ENCODE measurements at regions not wholly inside any gene's neighbourhood (a gene's known extent, or its start where the extent isn't known, plus 50 kb on each side); places are given as distances from the start of the nearest gene placed in this dataset.

GRCh38 chr1:192713921-192714320, 78.0 kb downstream of the RGS13 start:
- no peak for DNase-seq (ENCODE audit: low spot score)

- peak; percentile 22 for DNase-seq (ENCODE audit: low spot score)
Measured at GRCh38 chr1:192724670-192725069, 84.2 kb upstream of the RGS2 start.

- no peak for DNase-seq (ENCODE audit: low spot score)
Measured at GRCh38 chr1:192726820-192727504, 81.9 kb upstream of the RGS2 start.

DNA sequence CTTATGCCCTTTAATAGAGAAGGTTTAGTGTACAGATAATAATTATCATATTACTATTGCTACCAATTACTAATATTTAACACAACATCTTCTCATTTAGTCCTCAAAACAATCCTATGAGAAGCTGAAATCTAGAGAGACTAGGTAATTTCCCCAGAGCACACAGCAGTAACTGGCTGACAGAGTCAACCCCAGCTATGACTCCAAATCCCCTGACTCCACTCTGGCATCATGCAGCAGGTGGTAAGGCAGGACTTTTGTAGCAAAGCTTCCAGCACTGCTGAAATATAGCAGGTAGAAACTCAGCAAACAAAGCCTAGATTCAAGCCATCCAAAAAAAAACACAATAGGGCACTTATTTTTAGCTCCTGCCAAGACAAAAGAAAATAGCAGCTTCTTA, 79.3 kb upstream of the RGS2 start:
- no peak for DNase-seq (ENCODE audit: low spot score)

DNA sequence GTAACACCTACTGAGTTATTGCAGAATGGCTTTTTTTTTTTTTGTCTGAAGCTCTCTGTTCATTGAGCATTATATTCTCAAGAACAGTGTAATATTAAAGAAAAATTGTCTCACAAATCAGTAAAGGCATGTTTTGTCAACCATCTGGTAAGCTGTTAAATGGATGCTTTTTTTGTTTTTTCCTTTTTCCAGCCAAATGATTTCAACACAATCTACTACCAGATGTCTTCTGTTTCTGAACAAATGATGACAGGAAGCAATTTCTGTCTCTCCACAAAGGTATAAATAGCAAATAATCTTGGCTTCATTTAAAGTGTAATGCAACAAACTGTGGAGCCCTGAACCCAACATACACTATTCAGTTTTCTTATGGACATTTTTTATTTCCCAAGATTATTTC, 78.6 kb upstream of the RGS2 start:
- no peak for DNase-seq (ENCODE audit: low spot score)

DNA sequence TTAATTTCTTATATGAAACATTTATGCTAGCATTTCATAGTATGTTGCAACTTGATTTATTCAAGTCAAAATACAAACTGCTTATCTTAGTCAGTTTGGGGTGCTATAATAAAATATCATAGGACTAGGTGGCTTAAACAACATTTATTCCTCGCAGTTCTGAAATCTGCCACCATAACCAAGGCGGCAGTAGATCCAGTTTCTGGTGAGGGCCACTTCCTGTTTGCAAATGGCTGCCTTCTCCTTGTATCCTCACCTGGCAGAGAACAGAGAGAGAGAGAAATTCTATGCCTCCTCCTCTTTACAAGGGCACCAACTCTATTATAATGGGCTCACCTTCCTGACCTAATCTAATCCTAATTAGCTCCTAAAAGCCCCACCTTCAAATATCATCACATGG, 76.1 kb upstream of the RGS2 start:
- DNase-seq (ENCODE audit: low spot score): peak; percentile 53

GRCh38 chr1:192735298-192735915, 73.4 kb upstream of the RGS2 start:
- DNase-seq (ENCODE audit: low spot score): no peak

- no peak for DNase-seq (ENCODE audit: low spot score)
Measured at GRCh38 chr1:192737306-192737705, 71.5 kb upstream of the RGS2 start.

- peak; percentile 89 for DNase-seq (ENCODE audit: low spot score)
Measured at GRCh38 chr1:192739476-192740184, 69.2 kb upstream of the RGS2 start.

GRCh38 chr1:192740214-192740613, 68.6 kb upstream of the RGS2 start:
- no peak for DNase-seq (ENCODE audit: low spot score)

DNA sequence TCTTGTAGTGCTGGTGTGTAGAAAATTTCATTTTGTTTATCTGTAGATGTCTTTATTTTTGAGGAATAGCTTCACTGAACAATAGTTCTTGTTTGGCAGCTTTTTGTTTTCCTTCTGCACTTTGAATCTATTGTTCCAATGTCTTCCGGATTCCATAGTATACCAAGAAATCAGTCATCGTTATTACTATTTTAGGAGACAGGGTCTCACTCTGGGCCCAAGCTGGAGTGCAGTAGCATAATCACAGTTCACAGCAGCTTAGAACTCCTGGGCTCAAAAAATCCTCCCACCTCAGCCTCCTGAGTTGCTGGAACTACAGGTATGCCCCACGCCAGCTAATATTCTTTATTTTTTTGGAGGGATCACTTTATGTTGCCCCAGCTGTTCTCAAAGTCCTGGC, 67.7 kb upstream of the RGS2 start:
- DNase-seq (ENCODE audit: low spot score): no peak

- DNase-seq (ENCODE audit: low spot score): no peak
Measured at GRCh38 chr1:192747301-192747700, 61.5 kb upstream of the RGS2 start.

- no peak for DNase-seq (ENCODE audit: low spot score)
Measured at GRCh38 chr1:192747943-192748342, 60.9 kb upstream of the RGS2 start.

GRCh38 chr1:192749349-192749748, 59.5 kb upstream of the RGS2 start:
- DNase-seq (ENCODE audit: low spot score): no peak

GRCh38 chr1:192751260-192751659, 57.6 kb upstream of the RGS2 start:
- no peak for DNase-seq (ENCODE audit: low spot score)

- DNase-seq (ENCODE audit: low spot score): no peak
Measured at GRCh38 chr1:192756314-192756713, 52.5 kb upstream of the RGS2 start.

DNA sequence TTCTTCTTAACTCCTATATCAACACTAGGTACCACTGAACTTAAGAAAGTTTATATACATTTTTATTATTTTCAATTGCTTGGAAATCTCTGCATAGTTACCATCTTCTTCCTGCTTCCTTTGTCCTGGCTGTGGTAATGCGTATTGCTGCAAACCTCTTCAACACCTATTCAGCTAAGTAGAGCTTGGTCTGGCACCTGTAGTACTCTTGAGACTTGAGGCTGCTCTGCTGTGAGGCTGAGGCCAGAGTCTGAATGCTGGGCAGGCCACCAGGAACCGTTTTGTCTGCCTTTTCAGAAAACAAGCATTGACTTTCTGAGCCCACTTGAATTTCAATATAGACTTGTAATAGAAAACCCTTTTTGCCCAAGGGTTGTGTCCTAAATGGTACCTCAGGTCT, 52.0 kb upstream of the RGS2 start:
- DNase-seq (ENCODE audit: low spot score): no peak

GRCh38 chr1:192758492-192758891, 50.3 kb upstream of the RGS2 start:
- no peak for DNase-seq (ENCODE audit: low spot score)

All from A172 (cell line).